ENCODE measurements at regions not wholly inside any gene's neighbourhood (a gene's known extent, or its start where the extent isn't known, plus 50 kb on each side); places are given as distances from the start of the nearest gene placed in this dataset.

GRCh38 chr11:35077709-35078469, 61.1 kb upstream of the CD44 start (continued):
- TF ChIP-seq ASH2L (IDR thresholded peaks at IDR 0.05; ENCODE audit: low read length), result no peak
- no peak for TF ChIP-seq JUND (IDR thresholded peaks at IDR 0.05; ENCODE audit: low read length)
- TF ChIP-seq TEAD4 (IDR thresholded peaks at IDR 0.05; ENCODE audit: low read depth, low read length), result no peak
- TF ChIP-seq GABPA (IDR thresholded peaks at IDR 0.05; ENCODE audit: borderline replicate concordance, insufficient read depth, low read length), result no peak
- TF ChIP-seq HDAC2 (IDR thresholded peaks at IDR 0.05; ENCODE audit: borderline replicate concordance in 1 of 2, low read depth in 2 of 2, low read length in 2 of 2), result no peak
- TF ChIP-seq RBBP5 (IDR thresholded peaks at IDR 0.05; ENCODE audit: borderline replicate concordance, low read depth, low read length), result no peak
- TF ChIP-seq CBX8 (IDR thresholded peaks at IDR 0.05; ENCODE audit: borderline replicate concordance, low read depth, low read length), result no peak
- TF ChIP-seq CREB1 (IDR thresholded peaks at IDR 0.05), result no peak
